ENCODE measurements at regions not wholly inside any gene's neighbourhood (a gene's known extent, or its start where the extent isn't known, plus 50 kb on each side); places are given as distances from the start of the nearest gene placed in this dataset.

DNA sequence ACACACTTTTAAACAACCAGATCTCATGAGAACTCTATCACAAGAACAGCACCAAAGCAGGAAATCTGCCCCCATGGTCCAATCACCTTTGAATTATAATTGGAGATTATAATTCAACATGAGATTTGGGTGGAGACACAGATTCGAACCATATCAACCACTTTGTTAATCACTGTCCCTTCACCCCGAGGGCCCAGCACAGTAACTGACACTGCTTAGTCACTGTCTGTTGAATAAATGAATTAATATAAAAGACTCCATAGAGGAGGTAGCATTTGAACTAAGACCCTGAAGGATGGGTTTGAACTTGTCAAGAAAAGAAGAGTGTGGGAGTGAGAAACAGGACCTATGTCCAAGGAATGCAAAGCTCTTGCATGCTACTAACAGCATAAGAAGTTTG, 276.4 kb downstream of the SHOX2 start:
- TF ChIP-seq, protein P1, sequence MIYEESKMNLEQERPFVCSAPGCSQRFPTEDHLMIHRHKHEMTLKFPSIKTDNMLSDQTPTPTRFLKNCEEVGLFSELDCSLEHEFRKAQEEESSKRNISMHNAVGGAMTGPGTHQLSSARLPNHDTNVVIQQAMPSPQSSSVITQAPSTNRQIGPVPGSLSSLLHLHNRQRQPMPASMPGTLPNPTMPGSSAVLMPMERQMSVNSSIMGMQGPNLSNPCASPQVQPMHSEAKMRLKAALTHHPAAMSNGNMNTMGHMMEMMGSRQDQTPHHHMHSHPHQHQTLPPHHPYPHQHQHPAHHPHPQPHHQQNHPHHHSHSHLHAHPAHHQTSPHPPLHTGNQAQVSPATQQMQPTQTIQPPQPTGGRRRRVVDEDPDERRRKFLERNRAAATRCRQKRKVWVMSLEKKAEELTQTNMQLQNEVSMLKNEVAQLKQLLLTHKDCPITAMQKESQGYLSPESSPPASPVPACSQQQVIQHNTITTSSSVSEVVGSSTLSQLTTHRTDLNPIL (CRISPR knock-in tag; IDR thresholded peaks at IDR 0.05; ENCODE audit: low read depth) = no peak
- no peak for TF ChIP-seq ARNTL (CRISPR knock-in tag; IDR thresholded peaks at IDR 0.05; ENCODE audit: borderline replicate concordance, low read depth)
- no peak for TF ChIP-seq BACH2 (CRISPR knock-in tag; IDR thresholded peaks at IDR 0.05; ENCODE audit: borderline replicate concordance)
- TF ChIP-seq ZFP3 (CRISPR knock-in tag; IDR thresholded peaks at IDR 0.05) = no peak
- no peak for TF ChIP-seq RARB (CRISPR knock-in tag; IDR thresholded peaks at IDR 0.05)
- no peak for TF ChIP-seq GLIS3 (CRISPR knock-in tag; IDR thresholded peaks at IDR 0.05)
- no peak for TF ChIP-seq PPARA (CRISPR knock-in tag; IDR thresholded peaks at IDR 0.05; ENCODE audit: borderline replicate concordance)
- TF ChIP-seq, protein P2, sequence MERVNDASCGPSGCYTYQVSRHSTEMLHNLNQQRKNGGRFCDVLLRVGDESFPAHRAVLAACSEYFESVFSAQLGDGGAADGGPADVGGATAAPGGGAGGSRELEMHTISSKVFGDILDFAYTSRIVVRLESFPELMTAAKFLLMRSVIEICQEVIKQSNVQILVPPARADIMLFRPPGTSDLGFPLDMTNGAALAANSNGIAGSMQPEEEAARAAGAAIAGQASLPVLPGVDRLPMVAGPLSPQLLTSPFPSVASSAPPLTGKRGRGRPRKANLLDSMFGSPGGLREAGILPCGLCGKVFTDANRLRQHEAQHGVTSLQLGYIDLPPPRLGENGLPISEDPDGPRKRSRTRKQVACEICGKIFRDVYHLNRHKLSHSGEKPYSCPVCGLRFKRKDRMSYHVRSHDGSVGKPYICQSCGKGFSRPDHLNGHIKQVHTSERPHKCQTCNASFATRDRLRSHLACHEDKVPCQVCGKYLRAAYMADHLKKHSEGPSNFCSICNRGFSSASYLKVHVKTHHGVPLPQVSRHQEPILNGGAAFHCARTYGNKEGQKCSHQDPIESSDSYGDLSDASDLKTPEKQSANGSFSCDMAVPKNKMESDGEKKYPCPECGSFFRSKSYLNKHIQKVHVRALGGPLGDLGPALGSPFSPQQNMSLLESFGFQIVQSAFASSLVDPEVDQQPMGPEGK (CRISPR knock-in tag; IDR thresholded peaks at IDR 0.05; ENCODE audit: borderline replicate concordance) = no peak
- TF ChIP-seq ZFP30 (CRISPR knock-in tag; IDR thresholded peaks at IDR 0.05) = no peak
- no peak for TF ChIP-seq OSR1 (CRISPR knock-in tag; IDR thresholded peaks at IDR 0.05)
